SK-N-SH treated with all-trans-retinoic acid at 6 μM for 48 hours (cell line): ENCODE measurements at regions not wholly inside any gene's neighbourhood (a gene's known extent, or its start where the extent isn't known, plus 50 kb on each side); places are given as distances from the start of the nearest gene placed in this dataset.
"Not testable (repeated sequence)": the region's sequence is repeated elsewhere in the genome, so short reads cannot be mapped to it uniquely, and the experiment has no call there.

Experiments used
- ATAC-seq: fragments of 200-7000 bp; cut with Tn5 transposase; 3 replicates; pipeline ENCODE4 v1.9.1; 2020; ENCODE audit warnings: mild to moderate bottlenecking, moderate library complexity
- CSDC2 ChIP-seq: fragments of 250-450 bp; sonication (Bioruptor Pico); IDR thresholded peaks from 2 replicates; pipeline ENCODE4 v1.5.0; 2020; ENCODE audit warnings: mild to moderate bottlenecking, moderate library complexity
- ESRRG ChIP-seq: fragments of 250-450 bp; sonication (Bioruptor Pico); IDR thresholded peaks from 2 replicates; pipeline ENCODE4 v1.6.1; 2021; ENCODE audit warnings: mild to moderate bottlenecking
- GLIS3 ChIP-seq: fragments of 250-450 bp; sonication (Bioruptor Pico); IDR thresholded peaks from 2 replicates; pipeline ENCODE4 v1.5.0; 2020; ENCODE audit warnings: mild to moderate bottlenecking, moderate library complexity
- RARB ChIP-seq: fragments of 250-450 bp; sonication (Bioruptor Pico); IDR thresholded peaks from 2 replicates; pipeline ENCODE4 v1.8.0; 2021; ENCODE audit warnings: mild to moderate bottlenecking, moderate library complexity
- TCF4 ChIP-seq: fragments of 250-450 bp; sonication (Bioruptor Pico); IDR thresholded peaks from 2 replicates; pipeline ENCODE4 v1.8.0; 2021; ENCODE audit warnings: mild to moderate bottlenecking, moderate library complexity, borderline replicate concordance
- ZFP30 ChIP-seq: fragments of 450-650 bp; formaldehyde crosslinking; IDR thresholded peaks from 2 replicates; pipeline ENCODE4 v1.5.0; 2022; ENCODE audit warnings: mild to moderate bottlenecking, moderate library complexity
- ZNF8 ChIP-seq: fragments of 450-650 bp; formaldehyde crosslinking; IDR thresholded peaks from 2 replicates; pipeline ENCODE4 v1.5.0; 2020; ENCODE audit warnings: mild to moderate bottlenecking, moderate library complexity
- TF ChIP-seq, protein P1 (sequence below): fragments of 250-450 bp; sonication (Bioruptor Pico); IDR thresholded peaks from 2 replicates; pipeline ENCODE4 v1.5.1; 2020; ENCODE audit warnings: low read depth, mild to moderate bottlenecking, moderate library complexity
- TF ChIP-seq, protein P2 (sequence below): fragments of 250-450 bp; sonication (Bioruptor Pico); IDR thresholded peaks from 2 replicates; pipeline ENCODE4 v1.5.1; 2021; ENCODE audit warnings: mild to moderate bottlenecking, moderate library complexity
- TF ChIP-seq, protein P3 (sequence below): fragments of 250-450 bp; sonication (Bioruptor Pico); IDR thresholded peaks from 2 replicates; pipeline ENCODE4 v1.8.0; 2020; ENCODE audit warnings: mild to moderate bottlenecking, moderate library complexity, borderline replicate concordance

DNA sequence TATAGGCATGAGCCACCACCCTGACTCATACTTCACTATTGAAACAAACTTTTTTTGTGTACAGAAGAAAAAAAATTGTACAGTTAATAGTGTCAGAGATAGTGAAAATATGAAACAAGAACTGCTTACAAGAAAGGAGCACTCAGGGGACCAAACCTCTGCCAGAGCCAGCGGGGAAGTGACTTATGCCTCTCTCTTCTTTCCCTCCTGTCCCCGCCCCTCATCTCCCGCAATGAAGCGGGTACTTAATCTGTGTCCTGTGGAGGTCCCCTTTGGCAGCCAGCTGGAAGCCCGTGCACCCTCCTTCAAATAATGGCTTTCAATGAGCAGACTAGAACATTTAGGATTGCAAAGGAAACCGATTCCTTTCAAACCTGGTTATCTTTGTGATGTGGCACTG, 51.5 kb downstream of the PPIAL4A start:
- ATAC-seq = not testable (repeated sequence)

DNA sequence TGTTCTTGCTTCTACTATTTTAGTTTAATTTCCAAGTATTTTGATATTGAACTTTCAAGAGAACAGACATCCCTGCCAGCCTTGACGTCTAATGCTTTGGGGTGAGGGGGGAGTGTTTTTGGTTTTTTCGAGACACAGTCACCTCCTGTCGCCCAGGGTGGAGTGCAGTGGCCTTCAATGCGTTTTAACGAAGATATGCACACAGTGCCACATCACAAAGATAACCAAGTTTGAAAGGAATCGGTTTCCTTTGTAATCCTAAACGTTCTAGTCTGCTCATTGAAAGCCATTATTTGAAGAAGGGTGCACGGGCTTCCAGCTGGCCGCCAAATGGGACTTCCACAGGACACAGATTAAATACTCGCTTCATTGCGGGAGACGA, 52.3 kb downstream of the PPIAL4A start:
- not testable (repeated sequence) for ATAC-seq

DNA sequence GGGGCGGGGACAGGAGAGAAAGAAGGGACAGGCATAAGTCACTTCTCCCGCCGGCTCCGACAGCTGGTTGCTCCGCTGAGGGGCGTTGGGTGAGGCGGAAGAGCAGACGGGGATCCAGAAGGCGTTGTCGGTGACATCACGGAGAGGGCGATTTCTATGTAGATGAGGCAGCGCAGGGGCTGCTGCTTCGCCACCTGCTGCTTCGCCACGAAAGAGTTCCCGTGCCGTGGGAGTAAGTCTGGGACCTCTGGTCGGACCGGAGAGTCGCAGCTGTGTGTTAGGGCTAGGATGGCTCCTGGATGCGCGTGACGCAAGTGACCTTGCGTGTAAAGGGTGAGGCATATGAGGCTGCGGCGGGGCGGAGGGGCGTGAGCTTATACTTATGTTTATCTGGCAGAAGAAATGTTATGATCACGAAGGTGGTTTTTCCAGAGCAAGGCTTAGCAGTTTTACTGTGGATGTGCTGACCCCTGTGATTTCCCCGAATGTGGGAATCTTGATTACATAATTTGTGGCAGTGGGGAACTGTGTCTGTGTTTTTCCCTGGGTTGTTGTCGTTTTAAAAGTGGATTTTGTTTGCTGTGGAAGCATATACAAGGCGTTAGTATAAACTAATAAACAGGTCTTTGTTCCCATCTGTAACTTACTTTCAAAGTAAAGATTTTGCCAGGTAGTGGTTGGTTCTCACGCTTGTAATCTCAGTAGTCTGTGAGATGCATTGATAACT, 52.8 kb downstream of the PPIAL4A start:
- peak; percentile 99 for TF ChIP-seq GLIS3 (CRISPR knock-in tag)
- TF ChIP-seq RARB (CRISPR knock-in tag) = peak; percentile 66; the same call in 1 of the 2 replicates
- TF ChIP-seq CSDC2 (CRISPR knock-in tag) = peak; percentile 52; the same call in 1 of the 2 replicates
- peak; percentile 44; the same call in 1 of the 2 replicates for TF ChIP-seq ZNF8 (CRISPR knock-in tag)
- TF ChIP-seq, protein P1, sequence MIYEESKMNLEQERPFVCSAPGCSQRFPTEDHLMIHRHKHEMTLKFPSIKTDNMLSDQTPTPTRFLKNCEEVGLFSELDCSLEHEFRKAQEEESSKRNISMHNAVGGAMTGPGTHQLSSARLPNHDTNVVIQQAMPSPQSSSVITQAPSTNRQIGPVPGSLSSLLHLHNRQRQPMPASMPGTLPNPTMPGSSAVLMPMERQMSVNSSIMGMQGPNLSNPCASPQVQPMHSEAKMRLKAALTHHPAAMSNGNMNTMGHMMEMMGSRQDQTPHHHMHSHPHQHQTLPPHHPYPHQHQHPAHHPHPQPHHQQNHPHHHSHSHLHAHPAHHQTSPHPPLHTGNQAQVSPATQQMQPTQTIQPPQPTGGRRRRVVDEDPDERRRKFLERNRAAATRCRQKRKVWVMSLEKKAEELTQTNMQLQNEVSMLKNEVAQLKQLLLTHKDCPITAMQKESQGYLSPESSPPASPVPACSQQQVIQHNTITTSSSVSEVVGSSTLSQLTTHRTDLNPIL = peak; percentile 94
- TF ChIP-seq ZFP30 (CRISPR knock-in tag) = 0 out of 2 replicates have a peak, but pooled peaks have one; percentile 21
- peak; percentile 93 for TF ChIP-seq ESRRG (CRISPR knock-in tag)
- TF ChIP-seq, protein P2, sequence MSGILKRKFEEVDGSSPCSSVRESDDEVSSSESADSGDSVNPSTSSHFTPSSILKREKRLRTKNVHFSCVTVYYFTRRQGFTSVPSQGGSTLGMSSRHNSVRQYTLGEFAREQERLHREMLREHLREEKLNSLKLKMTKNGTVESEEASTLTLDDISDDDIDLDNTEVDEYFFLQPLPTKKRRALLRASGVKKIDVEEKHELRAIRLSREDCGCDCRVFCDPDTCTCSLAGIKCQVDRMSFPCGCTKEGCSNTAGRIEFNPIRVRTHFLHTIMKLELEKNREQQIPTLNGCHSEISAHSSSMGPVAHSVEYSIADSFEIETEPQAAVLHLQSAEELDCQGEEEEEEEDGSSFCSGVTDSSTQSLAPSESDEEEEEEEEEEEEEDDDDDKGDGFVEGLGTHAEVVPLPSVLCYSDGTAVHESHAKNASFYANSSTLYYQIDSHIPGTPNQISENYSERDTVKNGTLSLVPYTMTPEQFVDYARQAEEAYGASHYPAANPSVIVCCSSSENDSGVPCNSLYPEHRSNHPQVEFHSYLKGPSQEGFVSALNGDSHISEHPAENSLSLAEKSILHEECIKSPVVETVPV (CRISPR knock-in tag) = peak; percentile 87
- TF ChIP-seq, protein P3, sequence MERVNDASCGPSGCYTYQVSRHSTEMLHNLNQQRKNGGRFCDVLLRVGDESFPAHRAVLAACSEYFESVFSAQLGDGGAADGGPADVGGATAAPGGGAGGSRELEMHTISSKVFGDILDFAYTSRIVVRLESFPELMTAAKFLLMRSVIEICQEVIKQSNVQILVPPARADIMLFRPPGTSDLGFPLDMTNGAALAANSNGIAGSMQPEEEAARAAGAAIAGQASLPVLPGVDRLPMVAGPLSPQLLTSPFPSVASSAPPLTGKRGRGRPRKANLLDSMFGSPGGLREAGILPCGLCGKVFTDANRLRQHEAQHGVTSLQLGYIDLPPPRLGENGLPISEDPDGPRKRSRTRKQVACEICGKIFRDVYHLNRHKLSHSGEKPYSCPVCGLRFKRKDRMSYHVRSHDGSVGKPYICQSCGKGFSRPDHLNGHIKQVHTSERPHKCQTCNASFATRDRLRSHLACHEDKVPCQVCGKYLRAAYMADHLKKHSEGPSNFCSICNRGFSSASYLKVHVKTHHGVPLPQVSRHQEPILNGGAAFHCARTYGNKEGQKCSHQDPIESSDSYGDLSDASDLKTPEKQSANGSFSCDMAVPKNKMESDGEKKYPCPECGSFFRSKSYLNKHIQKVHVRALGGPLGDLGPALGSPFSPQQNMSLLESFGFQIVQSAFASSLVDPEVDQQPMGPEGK (CRISPR knock-in tag) = peak; percentile 98
- TF ChIP-seq TCF4 (CRISPR knock-in tag) = peak; percentile 19; the same call in 1 of the 2 replicates
- TF ChIP-seq, all 23 proteins: peak for 10; not testable (repeated sequence) for 13
- ATAC-seq = peak; percentile 87

DNA sequence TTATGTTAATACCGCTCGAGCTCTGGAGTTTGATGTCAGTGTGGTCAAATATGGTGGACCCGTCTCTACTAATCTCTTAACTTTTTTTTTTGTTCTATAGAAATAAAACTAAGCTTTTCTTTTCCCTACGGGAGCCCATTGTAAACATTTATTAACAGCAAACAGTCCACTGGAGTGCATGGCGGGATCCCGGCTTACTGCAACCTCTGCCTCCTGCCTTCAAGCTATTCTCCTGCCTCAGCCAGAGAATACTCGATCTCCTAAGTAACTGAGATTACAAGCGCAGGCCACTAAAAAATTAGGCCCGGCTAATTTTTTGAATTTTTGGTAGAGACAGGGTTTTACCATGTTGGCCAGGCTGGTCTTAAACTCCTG, 53.4 kb downstream of the PPIAL4A start:
- peak; percentile 36 for ATAC-seq

DNA sequence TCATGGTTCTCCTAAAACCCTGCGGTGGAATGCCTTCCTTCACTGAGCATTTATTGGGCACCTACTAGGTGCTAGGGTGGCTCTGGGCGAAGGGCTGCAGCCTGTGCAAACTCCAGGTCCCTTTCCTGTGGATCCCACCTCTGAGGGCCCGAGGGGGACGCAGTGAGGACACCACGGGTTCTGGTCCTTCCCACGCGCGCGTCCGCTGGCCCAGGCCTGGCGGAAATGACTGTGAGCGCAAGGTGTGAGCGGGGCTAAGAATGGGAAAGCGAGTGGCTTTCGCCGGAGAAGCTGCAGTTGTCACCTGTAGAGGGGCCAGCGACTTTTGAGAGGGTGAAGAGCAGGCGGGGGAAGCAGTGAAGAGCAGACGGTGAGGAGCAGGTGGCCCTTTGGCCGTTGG, 55.1 kb downstream of the PPIAL4A start:
- ATAC-seq = not testable (repeated sequence)

DNA sequence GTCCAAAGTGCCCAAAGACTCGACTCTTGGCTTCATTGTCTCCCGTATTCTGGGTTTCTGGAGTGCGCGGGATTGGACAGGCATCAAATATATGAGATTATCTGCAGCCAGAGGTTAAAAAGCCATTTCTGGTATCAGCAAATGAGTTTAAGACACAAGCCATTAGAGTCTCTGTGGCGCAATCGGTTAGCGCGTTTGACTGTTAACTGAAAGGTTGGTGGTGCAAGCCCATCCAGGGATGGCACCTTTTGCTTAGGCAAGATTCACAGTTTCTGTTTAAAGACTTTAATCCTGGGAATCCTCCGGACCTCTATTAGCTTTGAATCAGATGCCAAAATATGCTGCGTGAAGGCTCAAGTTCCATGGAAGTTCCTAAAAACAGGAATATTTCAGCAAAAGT, 55.6 kb downstream of the PPIAL4A start:
- not testable (repeated sequence) for ATAC-seq

DNA sequence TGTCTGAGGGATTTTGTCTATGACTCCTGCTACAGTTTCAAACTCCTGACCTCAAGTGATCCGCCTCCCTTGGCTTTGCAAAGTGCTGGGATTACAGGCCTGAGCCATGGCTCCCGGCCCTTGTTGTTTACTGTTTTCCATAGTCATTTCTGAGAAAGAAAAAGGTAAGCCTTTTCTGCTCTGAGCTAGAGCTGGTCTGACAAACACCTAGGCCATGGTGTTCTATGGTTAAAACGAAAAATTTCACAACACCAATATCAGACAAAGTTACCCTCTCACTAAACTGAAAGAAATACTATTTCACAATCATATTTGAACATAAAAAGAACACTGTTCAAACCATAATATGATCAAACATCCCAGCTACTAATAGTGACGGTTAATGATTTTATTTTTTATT, 57.5 kb downstream of the PPIAL4A start:
- ATAC-seq = not testable (repeated sequence)

DNA sequence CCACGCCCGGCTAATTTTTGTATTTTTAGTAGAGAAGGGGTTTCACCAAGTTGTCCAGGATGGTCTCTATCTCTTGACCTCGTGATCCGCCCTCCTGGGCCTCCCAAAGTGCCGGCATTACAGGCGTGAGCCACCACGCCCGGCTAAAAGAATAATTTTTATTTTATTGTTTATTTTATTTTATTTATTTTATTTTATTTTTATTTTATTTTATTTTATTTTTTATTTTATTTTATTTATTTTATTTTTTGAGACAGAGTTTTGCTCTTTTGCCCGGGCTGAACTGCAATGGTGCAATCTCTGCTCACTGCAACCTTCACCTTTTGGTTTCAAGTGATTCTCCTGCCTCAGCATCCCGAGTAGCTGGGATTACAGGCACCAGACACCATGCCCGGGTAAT, 60.2 kb downstream of the PPIAL4A start:
- ATAC-seq = not testable (repeated sequence)

DNA sequence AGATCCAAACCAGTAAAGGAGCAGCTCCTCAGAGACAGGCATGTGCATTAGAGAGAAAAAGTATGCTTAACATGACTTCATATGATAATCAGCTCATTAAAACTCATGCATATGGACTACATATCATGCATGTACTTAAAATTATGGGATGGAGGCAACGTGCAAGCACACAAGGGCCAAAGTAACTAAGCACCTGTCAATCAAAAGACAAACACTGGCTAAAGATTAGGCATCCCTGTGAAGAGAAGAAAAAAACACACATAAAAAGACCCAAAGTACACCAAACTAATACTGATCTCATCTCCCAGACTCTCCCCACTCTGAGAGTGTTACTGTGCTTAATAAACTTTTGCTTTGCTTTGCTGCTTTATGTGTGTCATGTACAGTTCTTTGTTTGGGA, 61.1 kb downstream of the PPIAL4A start:
- ATAC-seq = not testable (repeated sequence)

DNA sequence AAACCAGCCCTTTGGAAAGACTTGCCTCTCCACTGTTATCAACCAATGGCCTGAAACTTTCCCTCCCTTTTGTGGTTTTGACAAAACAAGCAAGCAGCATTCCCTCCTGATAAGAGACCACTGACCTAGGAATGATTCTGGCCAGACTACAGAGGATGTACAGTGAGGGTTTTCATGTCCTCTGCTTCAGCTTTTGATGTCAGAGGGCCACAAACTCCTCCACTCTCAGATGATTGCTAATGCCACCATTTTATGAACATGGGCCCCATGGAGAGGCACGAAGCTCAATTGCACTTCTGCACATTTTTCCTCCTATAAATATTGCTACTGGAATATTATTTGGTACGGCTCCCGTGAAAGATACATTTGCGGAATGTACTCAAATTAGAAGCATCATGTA, 61.5 kb downstream of the PPIAL4A start:
- ATAC-seq = not testable (repeated sequence)

DNA sequence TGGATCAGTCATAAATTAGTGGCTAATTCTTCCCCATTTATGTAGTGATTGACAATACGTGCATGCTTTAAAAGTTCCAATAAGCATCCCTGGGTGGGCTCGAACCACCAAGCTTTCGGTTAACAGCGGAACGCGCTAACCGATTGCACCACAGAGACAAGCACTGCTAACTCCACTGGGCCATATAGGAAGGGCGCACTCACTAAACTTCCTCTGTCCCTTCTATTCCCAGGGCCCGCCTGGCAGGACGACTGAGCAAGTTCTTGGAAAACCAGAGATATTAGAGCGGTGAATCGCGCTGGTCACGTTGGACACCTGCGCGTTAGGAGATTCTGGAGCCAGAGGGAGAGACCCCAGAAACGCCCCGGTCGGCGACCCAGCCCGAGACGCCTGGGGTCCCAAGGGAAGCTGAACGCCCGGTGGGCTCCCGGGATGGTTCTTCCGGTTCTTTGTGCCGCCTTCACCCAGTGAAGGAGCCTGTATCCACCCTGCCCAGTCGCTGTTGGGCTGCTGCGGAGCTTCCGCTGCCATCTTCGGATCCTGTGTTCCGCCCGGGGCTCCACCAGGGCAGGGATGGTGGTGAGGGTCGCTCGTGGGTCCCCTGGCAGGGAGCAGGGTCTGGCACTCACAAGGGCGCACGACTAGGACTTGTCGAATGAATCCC, 62.8 kb downstream of the PPIAL4A start:
- not testable (repeated sequence) for ATAC-seq

DNA sequence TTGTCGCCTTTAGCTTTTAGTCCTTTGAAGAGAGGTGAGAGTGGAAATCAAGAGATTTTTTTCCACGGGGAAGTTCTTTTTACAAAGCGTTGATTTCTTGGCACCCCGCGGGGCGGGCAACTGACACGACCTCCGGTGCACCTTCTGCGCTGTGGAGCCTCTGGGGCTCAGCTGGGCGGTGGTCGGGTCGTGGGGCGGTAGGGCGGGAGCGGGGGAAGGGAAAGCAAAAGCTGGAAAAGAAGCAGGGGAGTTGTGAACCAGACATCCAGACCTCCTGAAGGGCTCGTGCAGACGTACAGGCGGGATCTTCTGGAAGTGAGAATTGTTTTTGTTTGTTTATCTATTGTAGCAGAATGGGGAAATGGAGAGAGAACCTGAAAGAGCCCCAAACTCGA, 63.3 kb downstream of the PPIAL4A start:
- not testable (repeated sequence) for ATAC-seq
